DND-41 (cell line): ENCODE measurements at regions not wholly inside any gene's neighbourhood (a gene's known extent, or its start where the extent isn't known, plus 50 kb on each side); places are given as distances from the start of the nearest gene placed in this dataset.

ENCODE experiments used
- EZH2 ChIP-seq: IDR thresholded peaks from 3 replicates; pipeline ENCODE4 v1.6.1; 2012; ENCODE audit warnings: borderline replicate concordance, low read depth, mild to moderate bottlenecking, moderate library complexity, low read length, inconsistent platforms; ENCODE audit not compliant: severe bottlenecking
- TF ChIP-seq, protein P1 (sequence below): IDR thresholded peaks from 2 replicates; pipeline ENCODE4 v1.5.1; 2012; ENCODE audit warnings: borderline replicate concordance, low read length, moderate library complexity, mild to moderate bottlenecking; ENCODE audit not compliant: poor library complexity, severe bottlenecking; ENCODE audit errors: extremely low read depth

- TF ChIP-seq EZH2 = no peak
- TF ChIP-seq, protein P1, sequence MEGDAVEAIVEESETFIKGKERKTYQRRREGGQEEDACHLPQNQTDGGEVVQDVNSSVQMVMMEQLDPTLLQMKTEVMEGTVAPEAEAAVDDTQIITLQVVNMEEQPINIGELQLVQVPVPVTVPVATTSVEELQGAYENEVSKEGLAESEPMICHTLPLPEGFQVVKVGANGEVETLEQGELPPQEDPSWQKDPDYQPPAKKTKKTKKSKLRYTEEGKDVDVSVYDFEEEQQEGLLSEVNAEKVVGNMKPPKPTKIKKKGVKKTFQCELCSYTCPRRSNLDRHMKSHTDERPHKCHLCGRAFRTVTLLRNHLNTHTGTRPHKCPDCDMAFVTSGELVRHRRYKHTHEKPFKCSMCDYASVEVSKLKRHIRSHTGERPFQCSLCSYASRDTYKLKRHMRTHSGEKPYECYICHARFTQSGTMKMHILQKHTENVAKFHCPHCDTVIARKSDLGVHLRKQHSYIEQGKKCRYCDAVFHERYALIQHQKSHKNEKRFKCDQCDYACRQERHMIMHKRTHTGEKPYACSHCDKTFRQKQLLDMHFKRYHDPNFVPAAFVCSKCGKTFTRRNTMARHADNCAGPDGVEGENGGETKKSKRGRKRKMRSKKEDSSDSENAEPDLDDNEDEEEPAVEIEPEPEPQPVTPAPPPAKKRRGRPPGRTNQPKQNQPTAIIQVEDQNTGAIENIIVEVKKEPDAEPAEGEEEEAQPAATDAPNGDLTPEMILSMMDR = no peak
These were observed 183.9 kb upstream of the MAP3K7 start for GRCh38 chr6:90770778-90771177.
